NCI-H446 treated with DMSO at 0.1 percent for 48 hours (cell line): ENCODE measurements at regions not wholly inside any gene's neighbourhood (a gene's known extent, or its start where the extent isn't known, plus 50 kb on each side); places are given as distances from the start of the nearest gene placed in this dataset.
"Not testable (repeated sequence)": the region's sequence is repeated elsewhere in the genome, so short reads cannot be mapped to it uniquely, and the experiment has no call there.

Experiments used
- DNase-seq: peaks from one replicate; lab custom pipeline; 2025; lab: John Stamatoyannopoulos, UW

GRCh38 chr6:73943930-73944652, 248.1 kb downstream of the CD109 start:
- no peak for DNase-seq

DNA sequence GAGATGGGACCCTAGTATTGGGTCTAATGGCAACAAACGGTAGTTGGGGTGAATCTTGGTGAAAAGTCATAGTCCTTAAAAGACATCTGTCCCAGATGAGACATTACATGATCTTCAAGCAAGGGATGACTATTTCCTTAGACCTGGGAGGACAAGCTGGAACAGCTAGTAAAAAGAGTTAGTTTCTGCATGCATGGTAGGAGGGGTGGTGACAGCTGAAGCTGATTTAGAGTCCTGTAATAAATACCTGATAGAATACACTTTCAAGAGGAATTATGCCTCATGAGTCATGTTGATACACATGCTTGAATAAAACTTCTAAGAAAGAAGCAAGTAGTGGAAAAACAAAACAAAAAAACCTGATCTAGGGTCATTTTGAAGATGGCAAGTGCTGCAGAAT, 247.4 kb downstream of the CD109 start:
- no peak for DNase-seq

DNA sequence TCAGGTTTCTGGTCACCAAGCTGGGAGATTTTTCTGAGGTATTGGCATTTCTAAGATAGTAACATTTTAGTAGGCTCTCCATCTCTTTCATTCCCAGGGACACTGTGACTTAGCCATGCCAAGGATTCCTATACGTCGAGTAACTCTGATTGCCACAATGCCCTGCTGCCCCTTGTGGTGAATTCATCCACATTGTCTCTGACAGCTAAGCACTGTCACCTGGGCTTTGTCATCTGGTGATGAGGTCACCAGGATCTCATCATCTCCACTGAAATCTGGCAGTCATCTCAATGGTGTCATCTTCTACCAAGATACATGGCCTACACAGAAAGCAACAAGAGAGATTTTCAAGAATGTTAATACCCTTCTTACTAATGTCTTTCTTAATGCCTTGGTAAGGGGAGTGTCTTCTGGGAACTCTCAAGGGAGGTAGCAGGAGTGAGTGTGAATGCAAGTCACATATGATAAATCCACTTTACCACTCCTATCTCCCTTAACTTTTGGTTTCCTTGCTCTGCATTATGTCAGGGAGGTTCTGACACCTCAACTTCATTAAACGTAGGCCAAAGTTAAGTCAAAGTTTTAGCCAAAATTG, 246.7 kb downstream of the CD109 start:
- no peak for DNase-seq

- no peak for DNase-seq
These were observed 245.9 kb downstream of the CD109 start for GRCh38 chr6:73941892-73942291.

GRCh38 chr6:73937805-73938204, 241.8 kb downstream of the CD109 start:
- no peak for DNase-seq

- no peak for DNase-seq
These were observed 236.9 kb downstream of the CD109 start for GRCh38 chr6:73932866-73933265.

- no peak for DNase-seq
These were observed 233.4 kb downstream of the CD109 start for GRCh38 chr6:73929405-73929804.

DNA sequence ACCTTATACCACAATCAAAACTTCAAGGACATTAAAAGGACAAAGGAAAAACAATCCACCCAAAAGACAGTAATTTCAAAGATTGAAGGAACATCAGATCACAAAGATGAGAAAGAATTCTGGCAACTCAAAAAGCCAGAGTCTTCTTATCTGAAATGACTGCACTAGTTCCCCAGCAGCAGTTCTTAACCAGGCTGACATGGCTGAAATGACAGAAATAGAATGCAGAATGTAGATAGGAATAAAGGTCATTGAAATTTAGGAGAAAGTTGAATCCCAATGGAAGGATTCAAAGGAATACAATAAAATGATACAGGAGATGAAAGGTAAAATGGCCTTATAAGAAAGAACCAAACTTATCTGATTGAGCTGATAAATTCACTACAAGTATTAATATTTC, 231.4 kb downstream of the CD109 start:
- DNase-seq = no peak

DNA sequence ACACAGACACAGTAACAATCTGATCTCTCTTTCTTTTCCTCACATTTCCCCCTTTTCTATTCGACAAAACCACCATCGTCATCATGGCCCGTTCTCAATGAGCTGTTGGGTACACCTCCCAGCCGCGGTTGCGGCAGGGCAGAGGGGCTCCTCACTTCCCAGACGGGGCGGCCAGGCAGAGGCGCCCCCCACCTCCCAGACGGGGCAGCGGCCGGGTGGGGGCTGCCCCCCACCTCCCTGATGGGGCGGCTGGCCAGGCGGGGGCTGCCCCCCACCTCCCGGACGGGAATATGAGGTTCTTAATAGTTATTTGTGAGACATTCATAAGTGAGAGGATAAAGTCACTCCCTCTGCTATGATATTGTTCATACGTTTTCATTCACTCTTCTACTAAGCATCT, 229.7 kb downstream of the CD109 start:
- not testable (repeated sequence) for DNase-seq

- DNase-seq = no peak
These were observed 228.0 kb downstream of the CD109 start for GRCh38 chr6:73923905-73924485.

DNA sequence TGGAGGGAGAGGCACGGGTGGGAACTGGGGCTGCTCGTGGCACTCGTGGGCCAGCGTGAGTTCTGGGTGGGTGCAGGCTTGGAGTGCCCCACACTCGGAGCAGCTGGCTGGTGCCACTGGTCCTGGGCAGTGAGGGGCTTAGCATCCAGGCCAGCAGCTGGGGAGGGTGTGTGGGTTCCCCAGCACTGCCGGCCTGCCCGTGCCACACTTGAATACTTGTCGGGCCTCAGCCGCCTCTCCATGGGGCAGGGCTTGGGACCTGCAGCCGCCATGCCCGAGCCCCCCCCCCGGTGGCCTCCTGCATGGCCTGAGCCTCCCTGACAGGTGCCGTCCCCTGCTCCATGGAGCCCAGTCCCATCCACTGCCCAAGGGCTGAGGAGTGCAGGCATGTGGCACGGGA, 207.2 kb downstream of the CD109 start:
- no peak for DNase-seq

GRCh38 chr6:73901986-73902385, 206.0 kb downstream of the CD109 start:
- DNase-seq = no peak

DNA sequence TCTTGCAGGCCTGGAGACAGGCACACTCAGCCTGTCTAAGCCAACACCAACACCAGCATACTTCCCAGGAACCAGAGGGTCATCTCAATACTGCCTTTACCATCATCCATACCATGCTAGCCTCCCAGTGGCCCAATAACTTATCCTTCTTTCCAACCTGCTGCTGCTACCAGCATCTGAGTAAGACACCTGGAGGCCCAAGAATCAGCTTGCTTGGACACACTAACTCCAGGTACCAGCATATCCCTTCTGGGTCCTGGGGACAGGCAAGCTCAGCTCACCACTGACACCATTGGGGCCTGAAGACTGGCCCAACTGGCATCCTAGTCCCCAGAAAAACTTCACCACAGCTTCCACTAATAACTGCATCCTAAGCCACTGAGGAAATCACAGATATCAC, 205.3 kb downstream of the CD109 start:
- no peak for DNase-seq

GRCh38 chr6:73898599-73898998, 202.6 kb downstream of the CD109 start:
- no peak for DNase-seq

DNA sequence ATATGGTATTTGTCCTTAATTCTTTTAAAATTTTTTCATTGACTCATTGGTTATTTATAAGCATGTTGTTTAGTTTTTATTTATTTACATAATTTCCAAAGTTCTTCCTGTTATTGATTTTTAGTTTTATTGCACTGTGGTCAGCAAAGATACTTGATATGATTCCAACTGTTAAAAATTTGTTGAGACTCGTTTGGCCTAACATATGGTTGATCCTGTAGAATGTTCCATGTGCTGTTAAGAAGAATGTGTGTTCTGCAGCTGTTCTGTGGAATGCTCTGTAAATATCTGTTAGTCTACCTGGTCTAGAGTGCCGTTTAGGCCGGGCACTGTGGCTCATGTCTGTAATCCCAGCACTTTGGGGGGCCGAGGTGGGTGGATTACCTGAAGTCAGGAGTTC, 197.7 kb downstream of the CD109 start:
- no peak for DNase-seq

GRCh38 chr6:73888050-73888449, 192.0 kb downstream of the CD109 start:
- no peak for DNase-seq

- DNase-seq = no peak
These were observed 189.4 kb downstream of the CD109 start for GRCh38 chr6:73885393-73885792.

DNA sequence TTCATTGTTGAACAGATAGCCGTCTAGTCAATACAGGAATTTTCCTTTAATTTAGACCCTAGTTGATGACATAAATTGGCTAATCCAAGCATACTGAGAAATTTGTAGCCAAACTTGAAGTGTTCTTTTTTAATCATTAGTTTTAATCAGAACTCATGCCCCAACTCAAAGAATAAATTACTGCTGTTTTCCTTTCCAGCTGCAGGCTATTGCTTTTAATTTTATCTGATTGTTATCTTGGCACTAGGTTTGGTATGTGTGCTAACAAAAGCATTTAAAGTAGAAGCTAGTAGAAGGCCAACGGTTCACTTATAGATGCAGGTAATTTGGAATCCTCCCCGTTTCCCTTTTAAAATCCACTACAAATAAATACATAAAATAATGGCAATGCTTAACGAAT, 188.5 kb downstream of the CD109 start:
- DNase-seq = no peak

- no peak for DNase-seq
These were observed 183.7 kb downstream of the CD109 start for GRCh38 chr6:73879501-73880293.

GRCh38 chr6:73878403-73878802, 182.4 kb downstream of the CD109 start:
- DNase-seq = no peak
